ENCODE measurements at regions not wholly inside any gene's neighbourhood (a gene's known extent, or its start where the extent isn't known, plus 50 kb on each side); places are given as distances from the start of the nearest gene placed in this dataset.

- no peak for FAIRE-seq
- Histone ChIP-seq H3K9me3 (ENCODE audit: control insufficient read depth in 2 of 3, insufficient read depth in 1 of 3, low read length in 3 of 3) (no peaks in the 10 kb centered on the region), H3K4me3 (ENCODE audit: low read length in 3 of 3) (no peak overlapping the region), H3K4me1 (ENCODE audit: control insufficient read depth in 2 of 3, insufficient read depth in 2 of 3, low read depth in 1 of 3, low read length in 3 of 3) (no peaks in the 10 kb centered on the region), H3K9ac (ENCODE audit: low read length in 3 of 3) (no peak overlapping the region), H3K27me3 (ENCODE audit: control insufficient read depth, insufficient read depth, low read length) (no peaks in the 10 kb centered on the region), H3K36me3 (ENCODE audit: control insufficient read depth in 2 of 3, insufficient read depth in 3 of 3, low read length in 3 of 3) (no peaks in the 10 kb centered on the region), H3K27ac (ENCODE audit: low read depth in 2 of 2, low read length in 2 of 2) (no peak overlapping the region)
- TF ChIP-seq, protein P1, sequence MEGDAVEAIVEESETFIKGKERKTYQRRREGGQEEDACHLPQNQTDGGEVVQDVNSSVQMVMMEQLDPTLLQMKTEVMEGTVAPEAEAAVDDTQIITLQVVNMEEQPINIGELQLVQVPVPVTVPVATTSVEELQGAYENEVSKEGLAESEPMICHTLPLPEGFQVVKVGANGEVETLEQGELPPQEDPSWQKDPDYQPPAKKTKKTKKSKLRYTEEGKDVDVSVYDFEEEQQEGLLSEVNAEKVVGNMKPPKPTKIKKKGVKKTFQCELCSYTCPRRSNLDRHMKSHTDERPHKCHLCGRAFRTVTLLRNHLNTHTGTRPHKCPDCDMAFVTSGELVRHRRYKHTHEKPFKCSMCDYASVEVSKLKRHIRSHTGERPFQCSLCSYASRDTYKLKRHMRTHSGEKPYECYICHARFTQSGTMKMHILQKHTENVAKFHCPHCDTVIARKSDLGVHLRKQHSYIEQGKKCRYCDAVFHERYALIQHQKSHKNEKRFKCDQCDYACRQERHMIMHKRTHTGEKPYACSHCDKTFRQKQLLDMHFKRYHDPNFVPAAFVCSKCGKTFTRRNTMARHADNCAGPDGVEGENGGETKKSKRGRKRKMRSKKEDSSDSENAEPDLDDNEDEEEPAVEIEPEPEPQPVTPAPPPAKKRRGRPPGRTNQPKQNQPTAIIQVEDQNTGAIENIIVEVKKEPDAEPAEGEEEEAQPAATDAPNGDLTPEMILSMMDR (IDR thresholded peaks at IDR 0.05; ENCODE audit: borderline replicate concordance, extremely low read depth, insufficient read depth): no peak
- intact Hi-C loops (cut with DNase I): no loop called here
- no peak for DNase-seq
These were observed 2173.5 kb upstream of the AGA start for GRCh38 chr4:179615704-179616103.

GRCh38 chr4:179618966-179619365, 2176.7 kb upstream of the AGA start:
- H3K9ac ChIP-seq (ENCODE audit: low read length in 3 of 3): no peak overlapping the region
- H3K27me3 ChIP-seq (ENCODE audit: control insufficient read depth, insufficient read depth, low read length): no peaks in the 10 kb centered on the region
- no peaks in the 10 kb centered on the region for H3K9me3 ChIP-seq (ENCODE audit: control insufficient read depth in 2 of 3, insufficient read depth in 1 of 3, low read length in 3 of 3)
- H3K36me3 ChIP-seq (ENCODE audit: control insufficient read depth in 2 of 3, insufficient read depth in 3 of 3, low read length in 3 of 3): no peaks in the 10 kb centered on the region
- H3K4me3 ChIP-seq (ENCODE audit: low read length in 3 of 3): no peak overlapping the region
- no peak for DNase-seq
- intact Hi-C loops (cut with DNase I): no loop called here
- no peaks in the 10 kb centered on the region for H3K4me1 ChIP-seq (ENCODE audit: control insufficient read depth in 2 of 3, insufficient read depth in 2 of 3, low read depth in 1 of 3, low read length in 3 of 3)
- no peak overlapping the region for H3K27ac ChIP-seq (ENCODE audit: low read depth in 2 of 2, low read length in 2 of 2)
- TF ChIP-seq, protein P1 (IDR thresholded peaks at IDR 0.05; ENCODE audit: borderline replicate concordance, extremely low read depth, insufficient read depth): no peak
- no peak for FAIRE-seq

DNA sequence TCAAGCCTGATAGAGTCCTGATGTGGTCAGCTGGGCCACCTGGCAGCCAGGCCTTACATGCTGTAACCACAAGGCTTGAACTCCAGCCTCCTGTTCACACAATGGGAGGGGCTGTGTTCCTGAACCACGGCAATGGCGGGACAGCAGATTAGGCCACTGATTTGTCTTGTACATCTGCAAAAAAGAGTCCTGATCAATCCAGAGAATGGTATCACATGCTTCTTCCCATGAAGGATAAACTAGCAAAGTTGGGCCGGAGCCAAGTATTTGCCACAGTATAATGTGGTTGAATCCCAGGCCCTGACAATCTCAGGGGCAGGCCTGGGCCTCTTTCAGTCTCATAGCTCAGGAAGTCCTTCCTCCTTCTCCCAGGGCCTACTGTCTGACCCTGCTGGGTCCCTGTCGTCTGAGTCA, 2182.5 kb upstream of the AGA start:
- H3K27ac ChIP-seq (ENCODE audit: low read depth in 2 of 2, low read length in 2 of 2): no peak overlapping the region
- H3K27me3 ChIP-seq (ENCODE audit: control insufficient read depth, insufficient read depth, low read length): no peaks in the 10 kb centered on the region
- TF ChIP-seq, protein P1 (IDR thresholded peaks at IDR 0.05; ENCODE audit: borderline replicate concordance, extremely low read depth, insufficient read depth): no peak
- H3K4me3 ChIP-seq (ENCODE audit: low read length in 3 of 3): no peak overlapping the region
- intact Hi-C loops (cut with DNase I): no loop called here
- no peaks in the 10 kb centered on the region for H3K36me3 ChIP-seq (ENCODE audit: control insufficient read depth in 2 of 3, insufficient read depth in 3 of 3, low read length in 3 of 3)
- H3K9ac ChIP-seq (ENCODE audit: low read length in 3 of 3): no peak overlapping the region
- FAIRE-seq (no peak), DNase-seq (peak in 1 of 5 donors; percentile 6)
- H3K9me3 ChIP-seq (ENCODE audit: control insufficient read depth in 2 of 3, insufficient read depth in 1 of 3, low read length in 3 of 3): no peaks in the 10 kb centered on the region
- H3K4me1 ChIP-seq (ENCODE audit: control insufficient read depth in 2 of 3, insufficient read depth in 2 of 3, low read depth in 1 of 3, low read length in 3 of 3): no peaks in the 10 kb centered on the region

DNA sequence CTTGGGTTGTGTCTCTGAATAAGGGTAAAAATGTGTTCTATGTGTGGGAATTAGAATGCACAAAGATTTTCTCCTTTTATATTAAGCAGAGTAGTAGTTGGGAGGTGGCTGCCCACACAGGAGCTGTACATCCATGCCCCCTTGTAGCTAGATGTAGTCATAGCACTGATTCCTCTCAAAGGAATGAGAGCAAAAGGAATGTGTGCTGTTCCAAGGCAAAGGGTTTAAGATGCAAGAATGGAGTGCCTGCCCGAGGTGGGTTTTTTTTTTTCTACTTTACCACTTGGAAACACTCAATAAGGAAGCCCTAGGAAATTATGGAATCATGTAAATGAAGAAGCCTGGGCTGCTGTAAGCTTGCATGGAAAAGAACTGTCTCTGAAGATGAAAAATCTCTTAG, 2183.2 kb upstream of the AGA start:
- H3K9me3 ChIP-seq (ENCODE audit: control insufficient read depth in 2 of 3, insufficient read depth in 1 of 3, low read length in 3 of 3): no peaks in the 10 kb centered on the region
- TF ChIP-seq, protein P1 (IDR thresholded peaks at IDR 0.05; ENCODE audit: borderline replicate concordance, extremely low read depth, insufficient read depth): no peak
- H3K27me3 ChIP-seq (ENCODE audit: control insufficient read depth, insufficient read depth, low read length): no peaks in the 10 kb centered on the region
- no peak overlapping the region for H3K27ac ChIP-seq (ENCODE audit: low read depth in 2 of 2, low read length in 2 of 2)
- FAIRE-seq: no peak
- DNase-seq: peak in 1 of 5 donors; percentile 5
- H3K4me3 ChIP-seq (ENCODE audit: low read length in 3 of 3): no peak overlapping the region
- intact Hi-C loops (cut with DNase I): no loop called here
- H3K4me1 ChIP-seq (ENCODE audit: control insufficient read depth in 2 of 3, insufficient read depth in 2 of 3, low read depth in 1 of 3, low read length in 3 of 3): no peaks in the 10 kb centered on the region
- no peak overlapping the region for H3K9ac ChIP-seq (ENCODE audit: low read length in 3 of 3)
- no peaks in the 10 kb centered on the region for H3K36me3 ChIP-seq (ENCODE audit: control insufficient read depth in 2 of 3, insufficient read depth in 3 of 3, low read length in 3 of 3)

All from kidney (tissue), 13 donors.